WTC11 (cell line): ENCODE measurements at regions not wholly inside any gene's neighbourhood (a gene's known extent, or its start where the extent isn't known, plus 50 kb on each side); places are given as distances from the start of the nearest gene placed in this dataset.

ENCODE experiments used
- ATAC-seq: fragments of 200-7000 bp; cut with Tn5 transposase; 2 replicates; pipeline ENCODE4 v1.10.0; 2021; ENCODE audit warnings: mild to moderate bottlenecking, moderate library complexity
- CTCF ChIA-PET: fragments of 300-600 bp; sonication (Branson Sonifier 250); formaldehyde crosslinking; loops from one replicate; lab custom pipeline; 2021; ENCODE audit warnings: antibody characterized with exemption; lab: Charles Lee
- POLR2A ChIA-PET: fragments of 350-600 bp; sonication (Branson Sonifier 250); formaldehyde crosslinking; loops from one replicate; lab custom pipeline; 2021; ENCODE audit warnings: antibody characterized with exemption; lab: Charles Lee
- DNase-seq: peaks from one replicate; pipeline ENCODE4 v3.0.0; 2021; ENCODE audit warnings: low spot score
- H3K27ac Mint-ChIP-seq: 2 replicates; pipeline ENCODE4 v1.8.0; 2021; ENCODE audit warnings: mixed read lengths
- H3K27me3 Mint-ChIP-seq: 2 replicates; pipeline ENCODE4 v1.8.0; 2021; ENCODE audit warnings: low read depth, mild to moderate bottlenecking, moderate library complexity, mixed read lengths
- H3K36me3 Mint-ChIP-seq: 2 replicates; pipeline ENCODE4 v1.8.0; 2021; ENCODE audit warnings: mixed read lengths
- H3K4me1 Mint-ChIP-seq: 2 replicates; pipeline ENCODE4 v1.8.0; 2022; ENCODE audit warnings: mixed read lengths
- H3K4me3 Mint-ChIP-seq: 2 replicates; pipeline ENCODE4 v1.8.0; 2021; ENCODE audit warnings: mild to moderate bottlenecking, moderate library complexity, mixed read lengths
- H3K9me3 Mint-ChIP-seq: 2 replicates; pipeline ENCODE4 v1.8.0; 2021; ENCODE audit warnings: mixed read lengths
- EMX1 ChIP-seq: fragments of 250-450 bp; sonication (Bioruptor Pico); IDR thresholded peaks from 2 replicates; pipeline ENCODE4 v1.8.0; 2021; ENCODE audit warnings: mild to moderate bottlenecking
- HMGA2 ChIP-seq: fragments of 250-450 bp; sonication (Bioruptor Pico); IDR thresholded peaks from 2 replicates; pipeline ENCODE4 v1.4.0; 2021; ENCODE audit warnings: mild to moderate bottlenecking, moderate library complexity
- TEAD1 ChIP-seq: sonication (generic); formaldehyde crosslinking; IDR thresholded peaks from 2 replicates; pipeline ENCODE4 v1.8.0; 2022; ENCODE audit warnings: mild to moderate bottlenecking, missing genetic modification reagents
- TEAD4 ChIP-seq: sonication (generic); formaldehyde crosslinking; IDR thresholded peaks from 2 replicates; pipeline ENCODE4 v1.8.0; 2022; ENCODE audit warnings: mild to moderate bottlenecking, missing genetic modification reagents
- TF ChIP-seq, protein P1 (sequence below): fragments of 250-450 bp; sonication (Bioruptor Pico); IDR thresholded peaks from 2 replicates; pipeline ENCODE4 v1.9.0; 2021; ENCODE audit warnings: mild to moderate bottlenecking, borderline replicate concordance
- TF ChIP-seq, protein P2 (sequence below): fragments of 250-450 bp; sonication (Bioruptor Pico); IDR thresholded peaks from 2 replicates; pipeline ENCODE4 v1.9.0; 2021; ENCODE audit warnings: moderate library complexity, mild to moderate bottlenecking, inconsistent platforms, borderline replicate concordance
- TF ChIP-seq, protein P3 (sequence below): sonication (generic); formaldehyde crosslinking; IDR thresholded peaks from 2 replicates; pipeline ENCODE4 v1.8.1; 2022; ENCODE audit warnings: low read depth, missing genetic modification reagents, borderline replicate concordance
- TF ChIP-seq, protein P4 (sequence below): sonication (generic); formaldehyde crosslinking; IDR thresholded peaks from 2 replicates; pipeline ENCODE4 v1.8.1; 2022; ENCODE audit warnings: missing genetic modification reagents, borderline replicate concordance
- TF ChIP-seq, protein P5 (sequence below): sonication (generic); formaldehyde crosslinking; IDR thresholded peaks from 2 replicates; pipeline ENCODE4 v1.8.1; 2022; ENCODE audit warnings: low read depth, mild to moderate bottlenecking, moderate library complexity, missing genetic modification reagents, borderline replicate concordance
- TF ChIP-seq, protein P6 (sequence below): sonication (generic); formaldehyde crosslinking; IDR thresholded peaks from 2 replicates; pipeline ENCODE4 v1.8.0; 2022; ENCODE audit warnings: mild to moderate bottlenecking, missing genetic modification reagents
- TF ChIP-seq, protein P7 (sequence below): sonication (generic); formaldehyde crosslinking; conservative IDR thresholded peaks from 2 replicates; pipeline ENCODE4 v1.8.1; 2022; ENCODE audit warnings: mild to moderate bottlenecking, missing genetic modification reagents
- TF ChIP-seq, protein P8 (sequence below): sonication (generic); formaldehyde crosslinking; IDR thresholded peaks from 2 replicates; pipeline ENCODE4 v1.8.1; 2023; ENCODE audit warnings: mild to moderate bottlenecking, missing genetic modification reagents, borderline replicate concordance
- TF ChIP-seq, protein P9 (sequence below): sonication (generic); formaldehyde crosslinking; IDR thresholded peaks from 2 replicates; pipeline ENCODE4 v1.8.1; 2023; ENCODE audit warnings: mild to moderate bottlenecking, missing genetic modification reagents

DNA sequence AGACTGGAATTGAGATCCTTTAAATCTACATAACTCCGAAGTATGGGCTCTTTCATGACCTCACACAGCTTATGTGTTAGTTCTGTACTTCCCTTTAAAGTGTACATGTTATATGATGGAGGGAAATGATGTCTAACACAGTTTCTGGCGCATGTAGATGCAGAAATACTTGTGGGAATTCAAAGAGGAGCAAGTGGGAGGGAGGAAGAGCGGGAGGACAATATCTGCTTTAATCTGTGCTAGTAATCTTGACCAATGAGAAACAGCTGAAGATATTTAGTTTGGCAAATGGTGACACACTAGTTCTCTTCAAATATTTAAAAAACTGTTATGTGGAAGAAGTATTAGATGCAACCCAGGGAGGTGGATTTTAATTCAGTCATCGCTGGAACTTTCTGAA, 62.9 kb upstream of the PLEKHG1 start (continued):
- TF ChIP-seq, protein P1, sequence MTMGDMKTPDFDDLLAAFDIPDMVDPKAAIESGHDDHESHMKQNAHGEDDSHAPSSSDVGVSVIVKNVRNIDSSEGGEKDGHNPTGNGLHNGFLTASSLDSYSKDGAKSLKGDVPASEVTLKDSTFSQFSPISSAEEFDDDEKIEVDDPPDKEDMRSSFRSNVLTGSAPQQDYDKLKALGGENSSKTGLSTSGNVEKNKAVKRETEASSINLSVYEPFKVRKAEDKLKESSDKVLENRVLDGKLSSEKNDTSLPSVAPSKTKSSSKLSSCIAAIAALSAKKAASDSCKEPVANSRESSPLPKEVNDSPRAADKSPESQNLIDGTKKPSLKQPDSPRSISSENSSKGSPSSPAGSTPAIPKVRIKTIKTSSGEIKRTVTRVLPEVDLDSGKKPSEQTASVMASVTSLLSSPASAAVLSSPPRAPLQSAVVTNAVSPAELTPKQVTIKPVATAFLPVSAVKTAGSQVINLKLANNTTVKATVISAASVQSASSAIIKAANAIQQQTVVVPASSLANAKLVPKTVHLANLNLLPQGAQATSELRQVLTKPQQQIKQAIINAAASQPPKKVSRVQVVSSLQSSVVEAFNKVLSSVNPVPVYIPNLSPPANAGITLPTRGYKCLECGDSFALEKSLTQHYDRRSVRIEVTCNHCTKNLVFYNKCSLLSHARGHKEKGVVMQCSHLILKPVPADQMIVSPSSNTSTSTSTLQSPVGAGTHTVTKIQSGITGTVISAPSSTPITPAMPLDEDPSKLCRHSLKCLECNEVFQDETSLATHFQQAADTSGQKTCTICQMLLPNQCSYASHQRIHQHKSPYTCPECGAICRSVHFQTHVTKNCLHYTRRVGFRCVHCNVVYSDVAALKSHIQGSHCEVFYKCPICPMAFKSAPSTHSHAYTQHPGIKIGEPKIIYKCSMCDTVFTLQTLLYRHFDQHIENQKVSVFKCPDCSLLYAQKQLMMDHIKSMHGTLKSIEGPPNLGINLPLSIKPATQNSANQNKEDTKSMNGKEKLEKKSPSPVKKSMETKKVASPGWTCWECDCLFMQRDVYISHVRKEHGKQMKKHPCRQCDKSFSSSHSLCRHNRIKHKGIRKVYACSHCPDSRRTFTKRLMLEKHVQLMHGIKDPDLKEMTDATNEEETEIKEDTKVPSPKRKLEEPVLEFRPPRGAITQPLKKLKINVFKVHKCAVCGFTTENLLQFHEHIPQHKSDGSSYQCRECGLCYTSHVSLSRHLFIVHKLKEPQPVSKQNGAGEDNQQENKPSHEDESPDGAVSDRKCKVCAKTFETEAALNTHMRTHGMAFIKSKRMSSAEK (CRISPR knock-in tag), result no peak
- TF ChIP-seq, protein P2, sequence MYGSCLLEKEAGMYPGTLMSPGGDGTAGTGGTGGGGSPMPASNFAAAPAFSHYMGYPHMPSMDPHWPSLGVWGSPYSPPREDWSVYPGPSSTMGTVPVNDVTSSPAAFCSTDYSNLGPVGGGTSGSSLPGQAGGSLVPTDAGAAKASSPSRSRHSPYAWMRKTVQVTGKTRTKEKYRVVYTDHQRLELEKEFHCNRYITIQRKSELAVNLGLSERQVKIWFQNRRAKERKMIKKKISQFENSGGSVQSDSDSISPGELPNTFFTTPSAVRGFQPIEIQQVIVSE (CRISPR knock-in tag), result no peak
- TF ChIP-seq, protein P3, sequence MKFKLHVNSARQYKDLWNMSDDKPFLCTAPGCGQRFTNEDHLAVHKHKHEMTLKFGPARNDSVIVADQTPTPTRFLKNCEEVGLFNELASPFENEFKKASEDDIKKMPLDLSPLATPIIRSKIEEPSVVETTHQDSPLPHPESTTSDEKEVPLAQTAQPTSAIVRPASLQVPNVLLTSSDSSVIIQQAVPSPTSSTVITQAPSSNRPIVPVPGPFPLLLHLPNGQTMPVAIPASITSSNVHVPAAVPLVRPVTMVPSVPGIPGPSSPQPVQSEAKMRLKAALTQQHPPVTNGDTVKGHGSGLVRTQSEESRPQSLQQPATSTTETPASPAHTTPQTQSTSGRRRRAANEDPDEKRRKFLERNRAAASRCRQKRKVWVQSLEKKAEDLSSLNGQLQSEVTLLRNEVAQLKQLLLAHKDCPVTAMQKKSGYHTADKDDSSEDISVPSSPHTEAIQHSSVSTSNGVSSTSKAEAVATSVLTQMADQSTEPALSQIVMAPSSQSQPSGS (CRISPR knock-in tag), result no peak

DNA sequence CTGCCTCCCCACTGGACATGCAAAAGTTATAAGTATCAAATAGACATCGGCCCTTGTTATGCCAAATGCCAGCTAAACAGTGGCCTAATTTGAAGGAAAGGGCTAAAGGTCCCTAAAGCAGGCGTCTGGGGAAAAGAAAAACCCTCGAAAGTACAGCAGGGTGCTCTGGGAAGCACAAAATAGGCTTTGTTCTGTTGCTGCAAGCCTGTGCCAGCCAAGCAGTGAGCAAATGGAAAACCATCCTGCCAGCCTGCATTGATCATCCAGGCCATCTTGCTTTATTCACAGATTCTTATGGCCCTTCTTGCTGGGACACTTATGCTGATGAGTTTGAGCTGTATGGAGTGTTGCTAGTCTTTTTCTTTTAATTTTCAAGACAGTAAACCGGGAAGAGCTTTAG, 62.2 kb upstream of the PLEKHG1 start:
- ChIA-PET POLR2A (no interaction called here), CTCF (interaction anchor here (1.1 to 1.2 kb wide), 2 partner anchors 63 to 148 kb away, joined by 3 to 4 read pairs; no protein-coding TSS in a partner anchor)
- Mint-ChIP-seq H3K36me3 (peaks cover 4% of the 10 kb centered on the region; the same call in 1 of the 2 replicates), H3K4me3 (no peak overlapping the region), H3K9me3 (peaks cover 20% of the 10 kb centered on the region), H3K4me1 (no peaks in the 10 kb centered on the region), H3K27me3 (peaks cover 5% of the 10 kb centered on the region; the same call in 1 of the 2 replicates), H3K27ac (no peak overlapping the region)
- no peak for DNase-seq
- TF ChIP-seq, protein P4, sequence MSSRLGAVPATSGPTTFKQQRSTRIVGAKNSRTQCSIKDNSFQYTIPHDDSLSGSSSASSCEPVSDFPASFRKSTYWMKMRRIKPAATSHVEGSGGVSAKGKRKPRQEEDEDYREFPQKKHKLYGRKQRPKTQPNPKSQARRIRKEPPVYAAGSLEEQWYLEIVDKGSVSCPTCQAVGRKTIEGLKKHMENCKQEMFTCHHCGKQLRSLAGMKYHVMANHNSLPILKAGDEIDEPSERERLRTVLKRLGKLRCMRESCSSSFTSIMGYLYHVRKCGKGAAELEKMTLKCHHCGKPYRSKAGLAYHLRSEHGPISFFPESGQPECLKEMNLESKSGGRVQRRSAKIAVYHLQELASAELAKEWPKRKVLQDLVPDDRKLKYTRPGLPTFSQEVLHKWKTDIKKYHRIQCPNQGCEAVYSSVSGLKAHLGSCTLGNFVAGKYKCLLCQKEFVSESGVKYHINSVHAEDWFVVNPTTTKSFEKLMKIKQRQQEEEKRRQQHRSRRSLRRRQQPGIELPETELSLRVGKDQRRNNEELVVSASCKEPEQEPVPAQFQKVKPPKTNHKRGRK (CRISPR knock-in tag), result no peak
- no peak for ATAC-seq

DNA sequence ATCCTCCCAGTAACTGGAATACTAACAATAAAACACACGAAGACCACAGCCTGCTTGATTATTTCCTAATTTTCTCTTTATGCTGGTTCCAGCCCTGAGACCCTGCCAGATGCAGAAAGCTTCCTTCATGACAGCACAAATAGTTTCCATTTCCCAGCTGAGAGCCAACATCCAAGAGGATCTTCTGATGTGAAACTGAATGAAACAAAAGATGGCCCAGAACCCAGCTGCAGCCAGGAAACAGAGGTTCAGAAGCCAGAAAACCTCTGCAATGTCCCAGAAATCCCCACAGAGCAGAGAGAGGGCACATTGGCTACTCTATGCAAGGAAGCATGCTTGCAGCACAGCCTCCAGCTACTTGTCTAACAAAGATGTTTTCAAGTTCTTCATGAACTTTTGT, 61.8 kb upstream of the PLEKHG1 start:
- H3K27ac Mint-ChIP-seq, result no peak overlapping the region
- ChIA-PET CTCF (interaction anchor here (0.6 to 1.2 kb wide), 3 partner anchors 63 to 819 kb away, joined by 3 to 5 read pairs (median 4); no protein-coding TSS in a partner anchor), POLR2A (no interaction called here)
- ATAC-seq, result no peak
- peaks cover 20% of the 10 kb centered on the region for H3K9me3 Mint-ChIP-seq
- H3K27me3 Mint-ChIP-seq, result peaks cover 5% of the 10 kb centered on the region; the same call in 1 of the 2 replicates
- no peaks in the 10 kb centered on the region for H3K4me1 Mint-ChIP-seq
- H3K36me3 Mint-ChIP-seq, result peaks cover 4% of the 10 kb centered on the region; the same call in 1 of the 2 replicates
- H3K4me3 Mint-ChIP-seq, result no peak overlapping the region
- DNase-seq, result no peak
- TF ChIP-seq, protein P5, sequence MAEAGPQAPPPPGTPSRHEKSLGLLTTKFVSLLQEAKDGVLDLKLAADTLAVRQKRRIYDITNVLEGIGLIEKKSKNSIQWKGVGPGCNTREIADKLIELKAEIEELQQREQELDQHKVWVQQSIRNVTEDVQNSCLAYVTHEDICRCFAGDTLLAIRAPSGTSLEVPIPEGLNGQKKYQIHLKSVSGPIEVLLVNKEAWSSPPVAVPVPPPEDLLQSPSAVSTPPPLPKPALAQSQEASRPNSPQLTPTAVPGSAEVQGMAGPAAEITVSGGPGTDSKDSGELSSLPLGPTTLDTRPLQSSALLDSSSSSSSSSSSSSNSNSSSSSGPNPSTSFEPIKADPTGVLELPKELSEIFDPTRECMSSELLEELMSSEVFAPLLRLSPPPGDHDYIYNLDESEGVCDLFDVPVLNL (CRISPR knock-in tag), result no peak
- TF ChIP-seq, protein P6, sequence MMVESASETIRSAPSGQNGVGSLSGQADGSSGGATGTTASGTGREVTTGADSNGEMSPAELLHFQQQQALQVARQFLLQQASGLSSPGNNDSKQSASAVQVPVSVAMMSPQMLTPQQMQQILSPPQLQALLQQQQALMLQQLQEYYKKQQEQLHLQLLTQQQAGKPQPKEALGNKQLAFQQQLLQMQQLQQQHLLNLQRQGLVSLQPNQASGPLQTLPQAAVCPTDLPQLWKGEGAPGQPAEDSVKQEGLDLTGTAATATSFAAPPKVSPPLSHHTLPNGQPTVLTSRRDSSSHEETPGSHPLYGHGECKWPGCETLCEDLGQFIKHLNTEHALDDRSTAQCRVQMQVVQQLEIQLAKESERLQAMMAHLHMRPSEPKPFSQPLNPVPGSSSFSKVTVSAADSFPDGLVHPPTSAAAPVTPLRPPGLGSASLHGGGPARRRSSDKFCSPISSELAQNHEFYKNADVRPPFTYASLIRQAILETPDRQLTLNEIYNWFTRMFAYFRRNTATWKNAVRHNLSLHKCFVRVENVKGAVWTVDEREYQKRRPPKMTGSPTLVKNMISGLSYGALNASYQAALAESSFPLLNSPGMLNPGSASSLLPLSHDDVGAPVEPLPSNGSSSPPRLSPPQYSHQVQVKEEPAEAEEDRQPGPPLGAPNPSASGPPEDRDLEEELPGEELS, result no peak
- TF ChIP-seq, protein P7, sequence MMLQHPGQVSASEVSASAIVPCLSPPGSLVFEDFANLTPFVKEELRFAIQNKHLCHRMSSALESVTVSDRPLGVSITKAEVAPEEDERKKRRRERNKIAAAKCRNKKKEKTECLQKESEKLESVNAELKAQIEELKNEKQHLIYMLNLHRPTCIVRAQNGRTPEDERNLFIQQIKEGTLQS (CRISPR knock-in tag), result no peak
- no peak for TF ChIP-seq EMX1 (CRISPR knock-in tag)
- TF ChIP-seq TEAD1 (CRISPR knock-in tag), result no peak
- TF ChIP-seq, protein P8, sequence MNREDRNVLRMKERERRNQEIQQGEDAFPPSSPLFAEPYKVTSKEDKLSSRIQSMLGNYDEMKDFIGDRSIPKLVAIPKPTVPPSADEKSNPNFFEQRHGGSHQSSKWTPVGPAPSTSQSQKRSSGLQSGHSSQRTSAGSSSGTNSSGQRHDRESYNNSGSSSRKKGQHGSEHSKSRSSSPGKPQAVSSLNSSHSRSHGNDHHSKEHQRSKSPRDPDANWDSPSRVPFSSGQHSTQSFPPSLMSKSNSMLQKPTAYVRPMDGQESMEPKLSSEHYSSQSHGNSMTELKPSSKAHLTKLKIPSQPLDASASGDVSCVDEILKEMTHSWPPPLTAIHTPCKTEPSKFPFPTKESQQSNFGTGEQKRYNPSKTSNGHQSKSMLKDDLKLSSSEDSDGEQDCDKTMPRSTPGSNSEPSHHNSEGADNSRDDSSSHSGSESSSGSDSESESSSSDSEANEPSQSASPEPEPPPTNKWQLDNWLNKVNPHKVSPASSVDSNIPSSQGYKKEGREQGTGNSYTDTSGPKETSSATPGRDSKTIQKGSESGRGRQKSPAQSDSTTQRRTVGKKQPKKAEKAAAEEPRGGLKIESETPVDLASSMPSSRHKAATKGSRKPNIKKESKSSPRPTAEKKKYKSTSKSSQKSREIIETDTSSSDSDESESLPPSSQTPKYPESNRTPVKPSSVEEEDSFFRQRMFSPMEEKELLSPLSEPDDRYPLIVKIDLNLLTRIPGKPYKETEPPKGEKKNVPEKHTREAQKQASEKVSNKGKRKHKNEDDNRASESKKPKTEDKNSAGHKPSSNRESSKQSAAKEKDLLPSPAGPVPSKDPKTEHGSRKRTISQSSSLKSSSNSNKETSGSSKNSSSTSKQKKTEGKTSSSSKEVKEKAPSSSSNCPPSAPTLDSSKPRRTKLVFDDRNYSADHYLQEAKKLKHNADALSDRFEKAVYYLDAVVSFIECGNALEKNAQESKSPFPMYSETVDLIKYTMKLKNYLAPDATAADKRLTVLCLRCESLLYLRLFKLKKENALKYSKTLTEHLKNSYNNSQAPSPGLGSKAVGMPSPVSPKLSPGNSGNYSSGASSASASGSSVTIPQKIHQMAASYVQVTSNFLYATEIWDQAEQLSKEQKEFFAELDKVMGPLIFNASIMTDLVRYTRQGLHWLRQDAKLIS (CRISPR knock-in tag), result no peak
- no peak for TF ChIP-seq HMGA2 (CRISPR knock-in tag)
- TF ChIP-seq, protein P9, sequence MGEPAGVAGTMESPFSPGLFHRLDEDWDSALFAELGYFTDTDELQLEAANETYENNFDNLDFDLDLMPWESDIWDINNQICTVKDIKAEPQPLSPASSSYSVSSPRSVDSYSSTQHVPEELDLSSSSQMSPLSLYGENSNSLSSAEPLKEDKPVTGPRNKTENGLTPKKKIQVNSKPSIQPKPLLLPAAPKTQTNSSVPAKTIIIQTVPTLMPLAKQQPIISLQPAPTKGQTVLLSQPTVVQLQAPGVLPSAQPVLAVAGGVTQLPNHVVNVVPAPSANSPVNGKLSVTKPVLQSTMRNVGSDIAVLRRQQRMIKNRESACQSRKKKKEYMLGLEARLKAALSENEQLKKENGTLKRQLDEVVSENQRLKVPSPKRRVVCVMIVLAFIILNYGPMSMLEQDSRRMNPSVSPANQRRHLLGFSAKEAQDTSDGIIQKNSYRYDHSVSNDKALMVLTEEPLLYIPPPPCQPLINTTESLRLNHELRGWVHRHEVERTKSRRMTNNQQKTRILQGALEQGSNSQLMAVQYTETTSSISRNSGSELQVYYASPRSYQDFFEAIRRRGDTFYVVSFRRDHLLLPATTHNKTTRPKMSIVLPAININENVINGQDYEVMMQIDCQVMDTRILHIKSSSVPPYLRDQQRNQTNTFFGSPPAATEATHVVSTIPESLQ (CRISPR knock-in tag), result no peak
- no peak for TF ChIP-seq TEAD4 (CRISPR knock-in tag)
